ENCODE measurements at regions not wholly inside any gene's neighbourhood (a gene's known extent, or its start where the extent isn't known, plus 50 kb on each side); places are given as distances from the start of the nearest gene placed in this dataset.
A peak's percentile ranks its signal among the peaks of the same experiment; 100 is the strongest.

DNA sequence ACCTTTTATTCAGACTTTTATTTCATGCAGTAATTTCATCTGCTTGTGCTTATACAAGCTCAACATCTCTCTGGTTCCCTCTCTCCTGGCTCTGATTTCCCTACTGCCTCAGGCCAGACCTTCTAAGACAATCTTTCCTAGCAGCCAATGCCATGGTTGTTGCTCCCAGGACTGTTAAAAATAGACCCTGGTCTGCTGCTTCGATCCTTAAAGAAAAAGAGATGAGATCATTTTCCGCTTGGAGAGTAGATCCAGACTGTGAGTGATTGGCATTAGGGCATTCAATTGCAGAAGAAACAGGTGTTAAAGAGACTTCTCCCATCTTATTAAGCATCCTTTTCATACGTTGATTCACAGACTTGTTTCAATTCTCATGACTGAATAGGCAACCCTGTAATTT, 68.4 kb upstream of the ITGB1 start:
- Histone ChIP-seq H2AK5ac (ENCODE audit: low read depth, low read length) (no peak overlapping the region), H3K18ac (ENCODE audit: extremely low read depth, low read length) (no peak overlapping the region), H2AFZ (ENCODE audit: low read length) (no peak overlapping the region), H4K91ac (replicated peaks; ENCODE audit: insufficient read length, low read length) (no peak overlapping the region), H3K79me2 (ENCODE audit: control insufficient read depth in 1 of 2, insufficient read depth in 2 of 2, low read length in 2 of 2) (no peaks in the 10 kb centered on the region), H3K79me1 (ENCODE audit: low read depth, low read length) (no peaks in the 10 kb centered on the region), H3K36me3 (ENCODE audit: control insufficient read depth in 2 of 4, insufficient read depth in 4 of 4, low read length in 3 of 4) (no peaks in the 10 kb centered on the region), H4K20me1 (replicated peaks in 1 of 2; ENCODE audit: control insufficient read depth in 1 of 2, insufficient read depth in 2 of 2, low read length in 2 of 2) (no peaks in the 10 kb centered on the region), H2BK120ac (replicated peaks; ENCODE audit: low read depth, low read length) (no peak overlapping the region), H2BK15ac (ENCODE audit: low read length) (no peak overlapping the region), H3K14ac (ENCODE audit: insufficient read length) (no peak overlapping the region), H3K27ac (ENCODE audit: low read depth, low read length) (no peak overlapping the region), H3K56ac (replicated peaks; ENCODE audit: insufficient read length, low read depth, low read length) (no peak overlapping the region), H3K4me1 (replicated peaks in 1 of 4; ENCODE audit: control insufficient read depth in 3 of 4, insufficient read depth in 4 of 4, low read length in 3 of 4) (peaks cover 0 to 11% (median 2%) of the 10 kb centered on the region in 4 experiments; a peak in 3 of 7 replicates), H2BK5ac (ENCODE audit: low read depth, low read length) (no peak overlapping the region), H2BK20ac (ENCODE audit: low read length) (no peak overlapping the region), H3K4ac (replicated peaks; ENCODE audit: insufficient read length, low read depth, low read length) (no peak overlapping the region), H3K4me3 (ENCODE audit: extremely low read depth in 1 of 4, insufficient read depth in 2 of 4, low read depth in 3 of 4, low read length in 4 of 4) (no peak overlapping the region), H3K27me3 (replicated peaks in 1 of 4; ENCODE audit: control insufficient read depth in 3 of 4, extremely low read depth in 1 of 4, insufficient read depth in 3 of 4, low read length in 3 of 4) (no peaks in the 10 kb centered on the region; a peak in 1 of 7 replicates), H3K4me2 (ENCODE audit: insufficient read depth in 1 of 2, low read depth in 2 of 2, low read length in 2 of 2) (0 out of 4 replicates have a peak overlapping the region, but pooled peaks of 1 of the 2 experiments have one; percentile 2), H3K9me3 (ENCODE audit: insufficient read depth in 2 of 2, low read depth in 1 of 2, low read length in 1 of 2) (no peaks in the 10 kb centered on the region), H3K23me2 (ENCODE audit: low read depth, low read length) (no peaks in the 10 kb centered on the region), H4K8ac (ENCODE audit: extremely low read depth, insufficient read depth, low read length) (no peak overlapping the region), H3K23ac (ENCODE audit: insufficient read length) (no peak overlapping the region), H3K9ac (replicated peaks in 1 of 4; ENCODE audit: extremely low read depth in 1 of 4, low read depth in 3 of 4, low read length in 3 of 4) (no peak overlapping the region), H2BK12ac (ENCODE audit: low read depth, low read length) (no peak overlapping the region), H4K5ac (ENCODE audit: insufficient read length, low read depth, low read length) (no peak overlapping the region)
- POLR2A ChIA-PET (ENCODE audit: partially characterized antibody) = no interaction called here
- TF ChIP-seq BACH1 (IDR thresholded peaks at IDR 0.05; ENCODE audit: low read length) = no peak
- TF ChIP-seq KDM1A (IDR thresholded peaks at IDR 0.05; ENCODE audit: borderline replicate concordance, low read length) = no peak
- CTCF ChIA-PET (ENCODE audit: partially characterized antibody) = interaction anchor here (0.8 to 1.8 kb wide), 2 partner anchors 17 to 24 kb away, joined by 3 to 6 read pairs; no protein-coding TSS in a partner anchor
- DNase-seq (ENCODE audit: low read depth in 1 of 2, low spot score in 2 of 2) (no peak), FAIRE-seq (no peak)
- whole genome bisulfite sequencing, 2 experiments (ENCODE audit: extremely low coverage in 1 of 2, insufficient coverage in 1 of 2, insufficient read length in 1 of 2, insufficient replicate concordance in 2 of 2, low coverage in 1 of 2, low lambda C conversion rate in 2 of 2, missing lambda C conversion rate in 1 of 2) = 65% methylated on average over 3 of the region's 3 CpGs; no CpG with 5 or more reads in 1 of the 2 experiments

Measured in H1 (cell line).